GOT3 (cell line): ENCODE measurements at regions not wholly inside any gene's neighbourhood (a gene's known extent, or its start where the extent isn't known, plus 50 kb on each side); places are given as distances from the start of the nearest gene placed in this dataset.

Source experiments
- DNase-seq: peaks from one replicate; lab custom pipeline; 2025; ENCODE audit warnings: mixed read lengths; lab: John Stamatoyannopoulos, UW

- no peak for DNase-seq
Measured at GRCh38 chr10:113364227-113364626, 188.6 kb upstream of the HABP2 start.

GRCh38 chr10:113368666-113369364 lies 184.0 kb upstream of the HABP2 start:
- DNase-seq, result no peak

- DNase-seq, result no peak
Measured at GRCh38 chr10:113369365-113369694, 183.5 kb upstream of the HABP2 start.

- DNase-seq, result no peak
Measured at GRCh38 chr10:113376428-113376827, 176.4 kb upstream of the HABP2 start.

GRCh38 chr10:113379091-113379490 lies 173.8 kb upstream of the HABP2 start:
- no peak for DNase-seq

- no peak for DNase-seq
Measured at GRCh38 chr10:113381416-113381815, 171.4 kb upstream of the HABP2 start.

GRCh38 chr10:113381981-113382509 lies 170.8 kb upstream of the HABP2 start:
- DNase-seq, result no peak

DNA sequence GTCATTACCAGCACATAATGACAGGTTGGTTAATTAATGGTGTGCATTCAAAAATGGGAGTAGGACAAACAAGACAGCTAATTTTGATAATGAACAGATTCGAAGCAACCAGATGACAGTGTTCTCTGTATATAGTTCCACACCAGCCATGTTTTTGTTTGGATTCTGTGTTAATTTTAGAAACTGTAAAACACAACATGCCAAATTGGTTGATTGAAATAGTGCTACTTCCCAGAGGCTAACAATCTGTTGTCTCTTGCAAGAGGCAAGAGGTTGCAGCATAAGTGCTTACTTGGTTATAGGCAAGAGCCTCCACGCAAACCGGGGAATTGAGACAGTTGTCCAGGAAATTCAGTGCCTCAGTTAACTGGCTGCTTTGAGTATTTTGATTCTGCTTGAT lies 170.2 kb upstream of the HABP2 start:
- DNase-seq, result no peak

GRCh38 chr10:113384181-113384580 lies 168.7 kb upstream of the HABP2 start:
- no peak for DNase-seq

DNA sequence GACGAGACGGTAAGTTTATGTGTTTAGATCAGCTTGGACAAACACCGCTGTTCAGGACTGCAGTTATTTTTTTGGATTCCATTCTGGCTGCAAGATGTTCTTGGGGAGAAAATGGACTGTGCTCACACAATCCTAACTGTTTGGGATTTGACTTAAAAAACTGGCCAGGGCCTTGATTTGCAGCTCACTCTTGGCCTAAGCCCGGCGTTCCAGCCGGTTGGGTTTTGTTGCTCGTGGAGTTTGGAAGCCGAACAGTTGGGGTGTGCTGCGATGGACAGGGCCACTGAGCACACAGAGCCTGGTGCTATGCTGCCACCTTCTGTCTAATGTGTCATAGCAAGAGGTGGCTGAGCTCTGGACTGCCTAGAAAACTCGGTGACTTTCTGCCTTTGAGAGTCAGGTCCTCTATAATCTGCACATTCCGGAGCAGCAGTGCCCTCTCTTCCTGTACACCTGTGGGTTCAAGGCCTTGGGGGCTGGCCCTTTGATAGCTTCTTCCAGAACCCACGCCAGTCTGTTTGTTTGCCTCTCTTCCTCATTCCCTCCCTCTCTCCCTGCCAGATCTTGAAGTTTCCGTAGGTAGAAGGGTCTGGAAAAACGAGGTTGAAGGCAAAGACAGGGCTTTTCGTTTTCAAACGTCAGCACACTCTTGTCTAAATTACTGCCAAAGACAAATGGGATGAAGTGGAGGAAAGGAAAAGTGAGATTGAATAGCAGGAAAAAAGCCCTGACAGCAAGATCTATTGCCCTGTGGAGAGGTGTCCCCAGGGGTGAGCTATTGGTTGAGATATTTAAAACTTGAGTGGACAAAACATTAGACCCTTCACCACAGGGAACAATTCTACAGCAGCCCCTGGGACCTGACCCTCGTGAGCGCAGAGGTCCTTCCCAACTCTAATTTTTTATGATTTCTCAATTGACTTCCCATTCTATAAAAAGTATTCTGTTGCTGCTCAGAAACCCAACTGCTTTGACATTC lies 167.5 kb upstream of the HABP2 start:
- DNase-seq, result peak; percentile 6

- no peak for DNase-seq
Measured at GRCh38 chr10:113386005-113386404, 166.8 kb upstream of the HABP2 start.

DNA sequence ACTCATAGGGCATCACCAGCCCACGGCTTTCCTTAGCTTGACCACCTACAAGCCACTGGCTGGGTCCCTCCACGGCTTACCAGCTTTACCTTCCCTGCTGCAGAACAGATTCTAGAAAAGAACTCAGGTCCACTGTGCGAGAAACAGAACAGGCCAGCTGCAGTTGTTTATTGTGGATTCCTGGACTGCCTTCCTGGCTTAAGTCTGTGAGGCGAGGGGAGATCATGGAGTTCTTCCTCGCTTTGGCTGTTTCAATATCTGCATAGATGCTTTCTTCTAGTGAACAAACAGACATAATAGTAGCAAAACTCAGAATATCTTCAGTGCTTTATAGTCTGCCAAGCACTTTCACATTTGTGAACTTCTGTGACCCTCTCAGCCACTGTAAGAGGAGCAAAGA lies 162.9 kb upstream of the HABP2 start:
- no peak for DNase-seq

DNA sequence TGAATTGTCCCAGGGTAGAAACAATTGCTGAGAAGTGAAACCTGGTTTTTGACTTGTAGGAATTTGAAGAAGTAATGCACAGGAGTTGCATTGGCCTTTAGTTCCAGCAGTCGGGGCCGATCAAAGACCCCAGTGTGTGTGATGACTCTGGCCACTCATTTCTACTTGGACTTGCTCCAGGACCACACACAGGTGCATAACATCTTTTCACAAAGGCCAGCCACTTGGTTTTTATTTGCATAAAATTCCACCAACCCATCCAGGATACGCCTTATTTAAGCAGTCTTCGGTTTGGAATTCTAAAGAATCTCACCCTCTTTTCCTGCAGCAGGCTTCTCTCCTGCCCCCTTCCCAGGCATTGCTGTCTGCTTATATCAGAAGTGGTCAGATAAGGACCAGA lies 162.0 kb upstream of the HABP2 start:
- DNase-seq, result no peak

DNA sequence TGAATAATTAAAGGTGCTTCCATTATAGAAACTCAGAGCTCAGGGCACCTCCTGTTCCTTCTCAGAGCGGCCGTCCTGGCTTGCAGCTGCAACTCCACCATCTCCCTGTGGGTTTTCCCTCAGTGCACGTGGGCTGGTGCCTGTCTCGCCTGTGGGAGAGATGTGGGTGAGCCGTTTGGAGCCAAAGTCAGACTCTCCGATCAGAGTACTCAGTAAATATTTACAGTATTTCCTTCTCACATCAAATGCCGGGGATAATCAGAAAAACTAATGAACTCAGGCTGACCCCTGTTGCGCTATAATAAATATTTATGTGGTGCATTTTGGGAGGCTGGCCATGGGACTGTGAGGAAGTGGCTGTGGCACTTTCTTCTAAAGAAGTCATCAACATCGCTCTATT lies 155.8 kb upstream of the HABP2 start:
- no peak for DNase-seq

GRCh38 chr10:113399065-113399464 lies 153.8 kb upstream of the HABP2 start:
- no peak for DNase-seq

- DNase-seq, result no peak
Measured at GRCh38 chr10:113402602-113403001, 150.3 kb upstream of the HABP2 start.

DNA sequence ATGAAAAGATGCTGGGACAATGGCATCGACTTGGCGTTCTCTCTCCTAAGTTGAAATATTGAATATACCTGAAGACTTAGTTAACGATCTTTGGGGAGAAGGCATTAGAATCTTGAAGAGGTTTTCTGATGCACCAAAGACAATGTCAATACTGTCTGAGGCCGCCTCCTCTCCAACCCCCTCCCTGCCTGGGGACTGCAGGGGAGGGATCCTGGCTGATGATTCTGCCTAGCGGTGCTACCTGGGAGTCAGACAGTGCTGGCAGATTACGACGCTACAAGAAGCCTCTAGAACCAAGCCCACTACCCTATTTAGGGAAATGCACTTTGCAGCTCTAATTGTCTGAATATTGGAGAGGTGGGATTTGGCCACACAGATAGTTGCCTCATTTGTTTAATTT lies 145.6 kb upstream of the HABP2 start:
- no peak for DNase-seq

DNA sequence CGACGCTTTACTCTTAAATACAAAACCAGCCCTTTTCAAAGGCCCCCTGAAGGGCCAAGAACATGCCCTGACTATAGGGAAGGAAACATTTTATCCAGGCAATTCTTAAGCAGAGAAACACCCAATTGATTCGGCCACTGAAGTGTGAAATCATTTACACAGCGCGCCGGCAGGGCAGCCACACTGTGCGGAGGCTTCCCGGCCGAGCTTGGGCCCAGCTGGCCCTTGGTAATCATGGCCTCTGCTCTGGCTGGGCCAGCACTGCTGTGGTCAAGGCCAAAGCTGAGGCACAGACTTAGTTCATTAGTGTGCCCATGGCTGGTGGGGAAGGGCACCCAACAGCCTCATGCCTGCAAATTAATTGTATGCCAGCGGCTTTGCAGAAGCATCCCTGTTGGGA lies 143.7 kb upstream of the HABP2 start:
- no peak for DNase-seq

GRCh38 chr10:113410618-113411017 lies 142.2 kb upstream of the HABP2 start:
- no peak for DNase-seq

GRCh38 chr10:113411456-113411855 lies 141.4 kb upstream of the HABP2 start:
- no peak for DNase-seq

- DNase-seq, result no peak
Measured at GRCh38 chr10:113412161-113412560, 140.7 kb upstream of the HABP2 start.

GRCh38 chr10:113414543-113414942 lies 138.3 kb upstream of the HABP2 start:
- DNase-seq, result no peak

GRCh38 chr10:113415246-113415645 lies 137.6 kb upstream of the HABP2 start:
- DNase-seq, result no peak
